Heart left ventricle (tissue), 16 donors: ENCODE measurements at regions not wholly inside any gene's neighbourhood (a gene's known extent, or its start where the extent isn't known, plus 50 kb on each side); places are given as distances from the start of the nearest gene placed in this dataset.

Experiments used
- ATAC-seq, 4 donors: fragments of 200-7000 bp; cut with Tn5 transposase; one replicate each; pipeline ENCODE4 v1.9.1; 2020 to 2022; ENCODE audit warnings: moderate library complexity in 4 of 4, mild to moderate bottlenecking in 3 of 4, moderate number of reproducible peaks in 1 of 4
- DNase-seq, 5 donors: peaks; one replicate each; pipeline ENCODE4 v3.0.0-alpha.2; 2020
- H3K27ac ChIP-seq, 12 donors: fragments of 200-600 bp; sonication (generic) in 4 of 12; one replicate each; pipeline versions ENCODE4 v1.5.0 to v1.8.0; 2016 to 2022; ENCODE audit warnings: mild to moderate bottlenecking in 2 of 12
- H3K27me3 ChIP-seq, 9 donors: fragments of 200-600 bp; sonication (generic) in 2 of 9; one replicate each; pipeline versions ENCODE4 v1.5.1 to v1.8.0; 2016 to 2022; ENCODE audit warnings: mild to moderate bottlenecking in 3 of 9
- H3K36me3 ChIP-seq, 9 donors: fragments of 200-600 bp; sonication (generic) in 2 of 9; one replicate each; pipeline versions ENCODE4 v1.5.0 to v1.8.0; 2018 to 2022; ENCODE audit warnings: mild to moderate bottlenecking in 2 of 9
- H3K4me1 ChIP-seq, 12 donors: fragments of 200-600 bp; sonication (generic) in 4 of 12; one replicate each; pipeline versions ENCODE4 v1.5.0 to v1.8.0; 2016 to 2022; ENCODE audit warnings: mild to moderate bottlenecking in 3 of 12
- H3K4me3 ChIP-seq, 12 donors: fragments of 200-600 bp; sonication (generic) in 4 of 12; one replicate each; pipeline versions ENCODE4 v1.5.0 to v1.8.0; 2017 to 2022; ENCODE audit warnings: mild to moderate bottlenecking in 9 of 12, moderate library complexity in 4 of 12
- H3K9me3 ChIP-seq, 12 donors: fragments of 200-600 bp; sonication (generic) in 4 of 12; one replicate each; pipeline versions ENCODE4 v1.5.0 to v1.8.0; 2016 to 2022; ENCODE audit warnings: mild to moderate bottlenecking in 1 of 12
- POLR2A ChIP-seq, 2 donors: fragments of 450-650 bp; IDR thresholded peaks; one replicate each; pipeline ENCODE4 v1.6.1; 2017; ENCODE audit warnings: antibody characterized with exemption in 2 of 2, mild to moderate bottlenecking in 2 of 2, moderate library complexity in 2 of 2
- WGBS, 4 donors: extraction: QIAGEN DNeasy Blood & Tissue Kit in 2 of 4; methylation state at CpG; one replicate each; pipeline versions ENCODE4 v1.1.5 to v1.1.7; 2013 to 2018; 5-methylcytosine and 5-hydroxymethylcytosine counted together
- intact Hi-C, 10 donors: fragments of 100-400 bp; cut with DNase I; formaldehyde crosslinking; loops; one replicate each; pipeline versions ENCODE4 v1.11.1 to v1.14.2; 2022
- TF ChIP-seq, protein P1 (sequence below), 12 donors: fragments of 200-600 bp; sonication (generic) in 4 of 12; IDR thresholded peaks; one replicate each; pipeline versions ENCODE4 v1.5.0 to v1.8.0; 2018 to 2022; ENCODE audit warnings: antibody characterized with exemption in 12 of 12, mild to moderate bottlenecking in 5 of 12
- donor health status: ischemic (EF 13 %, LVEDD 7.1; RV severe dilation, severe dysfunction).
- donor health status: healthy with polysubstance abuse.
- donor health status: DM: no; HTN: yes; CAD: no.
- donor health status: DM: no; HTN: no; CAD: no.
- donor health status: ischemic (EF 25% LVEDD 6.9; RV normal size, moderate dysfunction).
- donor health status: ischemic (EF 25% LVEDD 5.7; RV mildly dilated, moderate dysfunction).
- donor health status: healthy.
- donor health status: DM: yes; HTN: yes; CAD: no.
- donor health status: ischemic (EF 35%, LVEDD 5.7; RV mildly dilated, moderate dysfunction).
- donor health status: nonischemic (EF 11% LVEDD 7.7; RV severe dilation, severe dysfunction).
- donor health status: DM: yes; HTN: yes; CAD: no.
- donor health status: PGD.
- donor health status: ischemic (EF 29% LVEDD 5.4; RV normal size, mild dysfunction).
- donor health status: nonischemic (EF 23%, LVEDD 6.1; RV moderate dilation, normal function).

DNA sequence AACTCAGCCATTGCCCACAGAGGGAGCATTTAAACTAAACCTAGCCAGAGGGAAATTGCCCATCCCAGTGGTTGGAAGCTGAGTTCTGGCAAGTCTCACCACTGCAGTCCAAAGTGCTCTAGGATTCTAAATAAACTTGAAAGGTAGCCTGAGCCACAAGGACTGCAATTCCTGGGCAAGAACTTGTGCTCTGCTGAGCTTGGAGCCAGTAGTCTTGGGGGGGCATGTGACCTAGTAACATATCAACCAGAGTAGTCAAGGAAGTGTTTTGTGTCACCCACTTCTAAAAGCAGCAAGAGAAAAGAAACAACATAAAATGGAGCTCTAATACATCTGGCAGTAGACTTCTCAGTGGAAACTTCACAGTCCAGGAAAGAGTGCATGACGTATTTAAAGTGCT lies 167.0 kb downstream of the PTH2R start:
- peaks cover 0 to 3% (median 0%) of the 10 kb centered on the region in 9 donors for H3K27me3 ChIP-seq
- ATAC-seq (no peak), DNase-seq (no peak)
- intact Hi-C loops = no loop called here
- no peaks in the 10 kb centered on the region for H3K4me1 ChIP-seq
- 75 to 79% (median 76%) methylated on average over 1 of the region's 1 CpG for WGBS, 4 donors
- no peak overlapping the region for H3K27ac ChIP-seq
- no peak for TF ChIP-seq POLR2A (IDR thresholded peaks at IDR 0.05)
- TF ChIP-seq, protein P1, sequence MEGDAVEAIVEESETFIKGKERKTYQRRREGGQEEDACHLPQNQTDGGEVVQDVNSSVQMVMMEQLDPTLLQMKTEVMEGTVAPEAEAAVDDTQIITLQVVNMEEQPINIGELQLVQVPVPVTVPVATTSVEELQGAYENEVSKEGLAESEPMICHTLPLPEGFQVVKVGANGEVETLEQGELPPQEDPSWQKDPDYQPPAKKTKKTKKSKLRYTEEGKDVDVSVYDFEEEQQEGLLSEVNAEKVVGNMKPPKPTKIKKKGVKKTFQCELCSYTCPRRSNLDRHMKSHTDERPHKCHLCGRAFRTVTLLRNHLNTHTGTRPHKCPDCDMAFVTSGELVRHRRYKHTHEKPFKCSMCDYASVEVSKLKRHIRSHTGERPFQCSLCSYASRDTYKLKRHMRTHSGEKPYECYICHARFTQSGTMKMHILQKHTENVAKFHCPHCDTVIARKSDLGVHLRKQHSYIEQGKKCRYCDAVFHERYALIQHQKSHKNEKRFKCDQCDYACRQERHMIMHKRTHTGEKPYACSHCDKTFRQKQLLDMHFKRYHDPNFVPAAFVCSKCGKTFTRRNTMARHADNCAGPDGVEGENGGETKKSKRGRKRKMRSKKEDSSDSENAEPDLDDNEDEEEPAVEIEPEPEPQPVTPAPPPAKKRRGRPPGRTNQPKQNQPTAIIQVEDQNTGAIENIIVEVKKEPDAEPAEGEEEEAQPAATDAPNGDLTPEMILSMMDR (IDR thresholded peaks at IDR 0.05) = no peak
- H3K9me3 ChIP-seq = peaks cover 0 to 18% (median 7%) of the 10 kb centered on the region in 12 donors
- no peaks in the 10 kb centered on the region for H3K36me3 ChIP-seq
- H3K4me3 ChIP-seq = no peak overlapping the region

DNA sequence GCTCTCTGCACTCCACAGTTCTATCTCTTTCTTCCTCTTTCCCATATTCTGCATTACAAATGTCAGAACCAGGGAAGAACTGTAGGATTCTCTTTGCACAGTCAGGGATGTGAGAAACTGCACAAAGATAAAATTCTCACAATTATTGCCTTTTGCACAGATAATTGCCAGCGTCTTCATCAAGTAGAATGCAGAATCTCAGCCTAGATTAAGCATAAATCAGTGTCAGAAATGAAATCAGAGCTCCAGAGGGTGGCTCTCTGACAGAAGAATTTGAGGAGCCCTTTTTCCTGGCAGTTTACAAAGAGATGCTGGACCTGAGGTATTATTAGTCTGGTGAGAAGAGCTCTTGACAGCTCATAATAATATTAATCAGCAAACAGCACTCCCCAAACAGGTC lies 173.1 kb downstream of the PTH2R start:
- ATAC-seq (no peak), DNase-seq (no peak)
- TF ChIP-seq POLR2A (IDR thresholded peaks at IDR 0.05) = no peak
- TF ChIP-seq, protein P1 (IDR thresholded peaks at IDR 0.05) = no peak
- WGBS, 4 donors = 50 to 64% (median 51%) methylated on average over 1 of the region's 1 CpG
- Histone ChIP-seq H3K36me3 (no peaks in the 10 kb centered on the region), H3K4me3 (no peak overlapping the region), H3K9me3 (peaks cover 0 to 18% (median 7%) of the 10 kb centered on the region in 12 donors), H3K27me3 (no peaks in the 10 kb centered on the region), H3K27ac (no peak overlapping the region), H3K4me1 (no peaks in the 10 kb centered on the region)
- intact Hi-C loops = no loop called here

DNA sequence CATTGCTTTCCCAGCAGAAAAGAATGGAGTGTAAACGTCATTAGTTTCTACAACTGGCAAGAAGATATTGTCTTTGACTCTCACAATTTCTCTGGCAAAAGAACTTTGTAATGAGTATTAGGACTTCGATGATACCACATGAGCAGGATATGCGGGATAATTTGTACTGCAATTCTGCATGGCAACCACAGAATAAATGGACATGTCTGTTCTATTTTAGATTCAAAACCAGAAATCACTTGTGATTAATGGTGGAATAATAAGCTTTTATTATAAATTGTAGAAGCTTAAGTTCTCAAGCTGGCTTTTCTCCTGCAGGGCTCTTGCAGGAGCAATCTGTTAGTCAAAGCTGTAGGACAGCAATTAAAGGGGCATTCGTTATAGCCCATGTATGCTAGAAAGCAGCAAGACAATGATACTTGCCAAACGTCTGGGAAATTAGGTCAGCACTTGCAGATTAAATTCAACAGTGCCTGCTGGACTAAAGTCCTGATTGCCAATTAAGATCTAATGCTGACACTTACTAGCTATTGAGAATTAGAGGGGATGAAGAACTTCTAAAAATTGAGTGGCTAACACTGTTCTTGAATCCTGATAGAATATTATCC lies 177.9 kb downstream of the PTH2R start:
- H3K27me3 ChIP-seq = no peaks in the 10 kb centered on the region

DNA sequence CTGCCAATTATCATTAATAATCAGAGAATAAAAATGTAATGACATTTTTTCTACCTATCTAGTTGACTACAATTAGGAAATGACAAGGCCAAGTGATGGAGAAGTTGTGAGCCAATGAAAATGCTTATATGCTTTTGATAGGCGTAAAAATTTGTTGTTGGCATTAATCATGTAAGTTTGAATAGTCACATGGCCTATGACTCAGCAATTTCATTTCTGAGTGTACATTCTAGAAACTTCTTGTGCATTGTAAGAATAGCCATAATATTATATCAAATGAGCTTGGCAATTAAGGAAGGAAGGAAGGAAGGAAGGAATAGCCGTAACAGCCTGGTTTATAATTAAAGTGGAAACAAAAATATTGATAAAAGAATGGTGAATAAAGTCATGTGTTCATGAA lies 179.9 kb downstream of the PTH2R start:
- no peaks in the 10 kb centered on the region for H3K4me1 ChIP-seq
- intact Hi-C loops = no loop called here
- TF ChIP-seq, protein P1 (IDR thresholded peaks at IDR 0.05) = no peak
- no peak for TF ChIP-seq POLR2A (IDR thresholded peaks at IDR 0.05)
- no peak for DNase-seq
- H3K9me3 ChIP-seq = no peaks in the 10 kb centered on the region
- no peaks in the 10 kb centered on the region for H3K27me3 ChIP-seq
- H3K27ac ChIP-seq = no peak overlapping the region
- H3K36me3 ChIP-seq = no peaks in the 10 kb centered on the region
- no peak for ATAC-seq
- H3K4me3 ChIP-seq = no peak overlapping the region
- 63 to 84% (median 73%) methylated on average over 2 of the region's 2 CpGs for WGBS, 4 donors

More for the DNA sequence above, 177.9 kb downstream of the PTH2R start:
- no peaks in the 10 kb centered on the region for H3K9me3 ChIP-seq
- DNase-seq (no peak), ATAC-seq (no peak)
- WGBS, 4 donors = 50 to 57% (median 55%) methylated on average over 5 of the region's 5 CpGs
- H3K36me3 ChIP-seq = no peaks in the 10 kb centered on the region
- no peak overlapping the region for H3K27ac ChIP-seq
- intact Hi-C loops = no loop called here
- no peak overlapping the region for H3K4me3 ChIP-seq
- no peaks in the 10 kb centered on the region for H3K4me1 ChIP-seq
- no peak for TF ChIP-seq POLR2A (IDR thresholded peaks at IDR 0.05)
- TF ChIP-seq, protein P1 (IDR thresholded peaks at IDR 0.05) = no peak
